ENCODE measurements at regions not wholly inside any gene's neighbourhood (a gene's known extent, or its start where the extent isn't known, plus 50 kb on each side); places are given as distances from the start of the nearest gene placed in this dataset.

DNA sequence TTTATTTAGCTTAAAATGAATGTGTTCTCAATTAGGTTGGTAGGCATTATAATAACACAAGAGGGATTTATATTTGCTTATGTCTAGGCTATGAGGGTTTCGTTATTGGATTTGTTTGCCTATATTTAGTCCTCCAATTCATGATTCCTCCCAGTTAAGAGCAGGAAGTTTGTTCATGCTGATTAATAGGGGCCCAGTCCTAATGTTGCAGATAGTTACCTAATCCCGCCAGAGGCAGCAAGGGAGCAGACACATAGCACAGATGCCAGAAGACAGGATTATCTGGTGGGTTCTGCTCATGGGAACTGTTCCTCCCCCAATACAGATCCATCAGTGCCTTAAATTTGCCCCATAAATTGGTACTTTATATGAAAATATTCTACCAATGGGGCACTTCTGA lies 100.8 kb upstream of the TLE4 start:
- TF ChIP-seq, protein P1, sequence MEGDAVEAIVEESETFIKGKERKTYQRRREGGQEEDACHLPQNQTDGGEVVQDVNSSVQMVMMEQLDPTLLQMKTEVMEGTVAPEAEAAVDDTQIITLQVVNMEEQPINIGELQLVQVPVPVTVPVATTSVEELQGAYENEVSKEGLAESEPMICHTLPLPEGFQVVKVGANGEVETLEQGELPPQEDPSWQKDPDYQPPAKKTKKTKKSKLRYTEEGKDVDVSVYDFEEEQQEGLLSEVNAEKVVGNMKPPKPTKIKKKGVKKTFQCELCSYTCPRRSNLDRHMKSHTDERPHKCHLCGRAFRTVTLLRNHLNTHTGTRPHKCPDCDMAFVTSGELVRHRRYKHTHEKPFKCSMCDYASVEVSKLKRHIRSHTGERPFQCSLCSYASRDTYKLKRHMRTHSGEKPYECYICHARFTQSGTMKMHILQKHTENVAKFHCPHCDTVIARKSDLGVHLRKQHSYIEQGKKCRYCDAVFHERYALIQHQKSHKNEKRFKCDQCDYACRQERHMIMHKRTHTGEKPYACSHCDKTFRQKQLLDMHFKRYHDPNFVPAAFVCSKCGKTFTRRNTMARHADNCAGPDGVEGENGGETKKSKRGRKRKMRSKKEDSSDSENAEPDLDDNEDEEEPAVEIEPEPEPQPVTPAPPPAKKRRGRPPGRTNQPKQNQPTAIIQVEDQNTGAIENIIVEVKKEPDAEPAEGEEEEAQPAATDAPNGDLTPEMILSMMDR (IDR thresholded peaks at IDR 0.05; ENCODE audit: insufficient read depth, missing control alignments) = no peak
- no peak for FAIRE-seq
- no peak for DNase-seq (ENCODE audit: insufficient read length, low spot score)

DNA sequence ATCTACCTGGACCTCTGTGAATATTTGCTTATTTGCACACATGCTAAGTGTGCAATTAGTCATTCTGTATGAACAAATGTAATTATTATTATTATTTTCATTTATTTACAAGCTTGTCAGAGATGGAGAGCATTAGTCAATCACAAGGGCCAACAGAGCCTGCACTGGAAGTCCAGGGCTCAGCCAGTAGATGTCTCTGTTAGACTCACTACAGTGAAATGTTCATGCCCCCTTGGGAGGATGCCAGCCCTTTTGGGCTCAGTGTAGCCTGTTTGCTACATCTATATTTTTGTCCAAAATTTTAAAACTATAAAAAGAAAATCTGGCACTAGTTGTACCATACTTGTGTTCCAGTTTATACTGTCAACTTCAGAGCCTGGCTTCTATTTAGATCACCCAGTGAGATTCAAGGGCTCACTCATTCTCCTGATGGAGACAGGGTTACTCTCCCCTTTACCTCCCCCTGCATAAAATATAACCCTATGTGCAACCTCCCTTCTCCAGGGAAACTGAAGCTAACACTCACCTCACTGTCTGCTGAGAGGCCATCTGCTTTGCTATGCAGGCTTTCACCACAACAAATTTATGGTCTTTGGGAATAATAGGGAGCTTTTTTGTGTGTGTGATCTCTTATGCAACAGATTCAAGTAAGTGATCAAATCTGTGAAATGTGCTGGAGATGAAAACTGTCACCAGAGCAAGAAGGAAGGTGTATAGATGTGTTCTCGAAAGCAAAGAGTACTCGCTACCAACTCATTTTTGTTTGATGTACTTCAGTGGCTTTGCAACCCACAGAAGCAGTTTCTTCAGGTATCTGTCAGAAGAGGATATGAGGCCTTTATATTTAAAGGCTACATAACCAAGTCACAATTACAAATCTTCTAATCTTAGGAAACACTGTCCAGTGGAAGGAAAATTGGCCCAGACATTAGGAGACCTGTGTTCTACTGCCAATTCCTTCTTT lies 99.9 kb upstream of the TLE4 start:
- DNase-seq (ENCODE audit: insufficient read length, low spot score) (no peak), FAIRE-seq (no peak)
- TF ChIP-seq, protein P1 (IDR thresholded peaks at IDR 0.05; ENCODE audit: insufficient read depth, missing control alignments) = peak; percentile 18

DNA sequence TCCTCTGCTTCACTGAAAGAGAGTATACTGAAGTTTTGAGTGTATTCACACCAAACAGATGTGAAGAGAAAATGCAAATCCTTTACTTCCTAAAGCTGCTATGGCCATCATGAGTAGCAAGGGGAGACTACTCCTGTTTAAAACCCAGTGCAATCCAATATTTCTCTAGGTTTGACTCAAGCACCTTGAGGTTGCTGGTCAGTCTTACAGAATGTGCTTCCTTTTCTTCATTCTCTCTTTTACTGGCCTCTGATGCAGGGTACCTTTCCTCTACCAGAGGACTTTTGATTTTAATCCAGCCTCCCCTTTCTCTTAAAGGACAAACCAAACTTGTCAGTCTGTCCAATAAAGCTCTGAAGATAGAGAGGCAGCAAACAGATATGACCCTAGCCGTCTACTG lies 98.1 kb upstream of the TLE4 start:
- TF ChIP-seq, protein P1 (IDR thresholded peaks at IDR 0.05; ENCODE audit: insufficient read depth, missing control alignments) = no peak
- DNase-seq (ENCODE audit: insufficient read length, low spot score) = no peak
- FAIRE-seq = no peak

DNA sequence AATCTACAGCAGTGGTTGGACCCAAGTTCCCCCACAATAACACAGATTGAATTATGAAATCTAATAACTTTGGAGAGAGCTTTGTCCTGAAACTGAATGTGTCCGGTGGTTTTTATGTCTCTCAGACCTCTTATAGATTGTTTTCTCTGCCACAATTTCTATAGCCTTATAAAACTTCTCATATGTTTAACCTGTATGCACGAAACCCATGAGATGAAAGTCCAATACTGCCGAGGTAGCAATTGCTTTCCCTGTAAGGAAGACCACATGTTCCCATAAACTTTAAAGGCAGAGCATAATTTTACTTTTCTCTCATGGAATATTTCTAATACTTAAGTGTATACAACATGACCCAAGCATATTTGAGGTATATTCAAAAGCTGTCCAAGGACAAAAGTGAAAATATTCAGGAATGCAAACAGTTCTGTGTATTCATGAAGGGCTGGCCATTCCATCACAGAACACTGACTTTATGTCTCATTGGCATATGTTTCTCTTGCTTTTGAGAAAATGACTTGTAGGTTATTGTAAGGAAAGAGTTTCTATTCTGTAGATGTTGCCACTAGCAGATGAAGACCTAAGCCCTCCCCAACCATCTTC lies 94.4 kb upstream of the TLE4 start:
- FAIRE-seq = no peak
- DNase-seq (ENCODE audit: insufficient read length, low spot score) = no peak
- TF ChIP-seq, protein P1 (IDR thresholded peaks at IDR 0.05; ENCODE audit: insufficient read depth, missing control alignments) = no peak

DNA sequence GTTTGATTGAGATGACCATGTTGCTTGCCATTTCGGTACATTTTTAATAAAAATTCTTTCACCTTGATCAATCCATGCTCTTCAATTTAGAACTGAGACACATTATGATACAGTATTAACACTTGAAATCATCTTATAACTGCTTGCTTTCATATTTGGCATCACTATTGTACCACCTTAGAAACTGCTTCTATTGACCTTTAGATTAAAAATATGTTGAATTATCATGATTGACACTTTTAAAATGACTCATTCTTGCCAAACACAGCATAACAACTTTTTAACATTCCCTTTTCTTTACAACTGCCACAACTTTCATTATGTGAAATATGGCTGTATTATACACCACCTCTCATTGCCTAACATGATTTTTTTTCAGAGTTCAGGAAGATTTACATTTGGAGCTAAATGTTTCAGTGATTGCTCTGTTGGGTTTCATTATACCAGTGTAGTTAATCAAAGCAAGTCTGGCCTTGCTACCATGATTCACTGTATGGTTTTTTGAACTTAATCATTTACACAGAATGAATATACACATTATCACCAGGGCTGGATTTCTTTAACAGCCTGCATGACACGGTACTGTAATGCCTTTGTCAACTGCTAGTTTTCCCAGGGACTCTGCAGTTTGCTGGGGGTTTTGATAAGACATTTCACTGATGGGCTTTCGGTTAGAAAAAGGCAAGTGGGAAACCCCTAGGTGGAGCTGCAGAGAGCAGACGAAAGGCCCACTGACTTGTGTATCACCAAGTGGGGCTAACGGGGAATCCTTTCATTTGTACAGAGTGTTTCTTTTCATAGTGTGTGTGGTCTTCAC lies 93.6 kb upstream of the TLE4 start:
- FAIRE-seq (no peak), DNase-seq (ENCODE audit: insufficient read length, low spot score) (no peak)
- TF ChIP-seq, protein P1 (IDR thresholded peaks at IDR 0.05; ENCODE audit: insufficient read depth, missing control alignments) = peak; percentile 41

DNA sequence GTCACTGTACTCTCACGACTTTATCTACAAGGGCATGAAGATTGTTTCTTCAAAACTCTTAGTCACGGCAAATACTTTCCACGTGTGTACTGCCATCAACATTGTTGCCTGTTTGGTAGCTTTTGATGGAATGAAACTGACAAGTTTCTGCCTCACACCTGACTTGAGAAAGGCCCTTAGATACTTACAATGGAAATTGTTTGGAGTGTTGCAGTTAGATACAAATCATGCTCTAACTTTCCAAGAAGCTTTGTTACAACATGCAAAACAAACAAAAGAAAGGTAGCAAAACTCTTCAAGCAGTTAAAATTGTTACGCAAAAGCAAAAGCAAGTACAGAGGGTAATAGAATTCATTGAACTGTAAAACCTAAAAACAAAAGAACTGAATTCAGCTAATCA lies 91.1 kb upstream of the TLE4 start:
- DNase-seq (ENCODE audit: insufficient read length, low spot score) (no peak), FAIRE-seq (no peak)
- TF ChIP-seq, protein P1 (IDR thresholded peaks at IDR 0.05; ENCODE audit: insufficient read depth, missing control alignments) = no peak

Data from D721Med (cell line).